AG10803 (cell line): ENCODE measurements at regions not wholly inside any gene's neighbourhood (a gene's known extent, or its start where the extent isn't known, plus 50 kb on each side); places are given as distances from the start of the nearest gene placed in this dataset.

Source experiments
- DNase-seq: peaks from one replicate; pipeline ENCODE4 v3.0.0; 2010; ENCODE audit warnings: low read depth
- H3K4me3 ChIP-seq: 2 replicates; pipeline ENCODE4 v1.5.1; 2011; ENCODE audit warnings: mild to moderate bottlenecking, low read length, control low read depth
- CTCF ChIP-seq: conservative IDR thresholded peaks from 2 replicates; pipeline ENCODE4 v1.5.1; 2011; ENCODE audit warnings: mild to moderate bottlenecking, low read length, control low read depth, inconsistent platforms

- no peak overlapping the region for H3K4me3 ChIP-seq
- no peak for DNase-seq
Observed at GRCh38 chr1:168897249-168897648, 168.2 kb upstream of the DPT start.

GRCh38 chr1:168903237-168903830 is 174.3 kb upstream of the DPT start:
- no peak overlapping the region for H3K4me3 ChIP-seq
- no peak for TF ChIP-seq CTCF
- no peak for DNase-seq

More at GRCh38 chr1:168897249-168897648, 168.2 kb upstream of the DPT start:
- no peak for TF ChIP-seq CTCF

GRCh38 chr1:168905633-168906032 is 176.6 kb upstream of the DPT start:
- no peak for TF ChIP-seq CTCF
- no peak overlapping the region for H3K4me3 ChIP-seq
- DNase-seq: no peak

GRCh38 chr1:168906367-168906766 is 177.4 kb upstream of the DPT start:
- no peak for DNase-seq

GRCh38 chr1:168907053-168907452 is 178.0 kb upstream of the DPT start:
- H3K4me3 ChIP-seq: no peak overlapping the region
- no peak for TF ChIP-seq CTCF
- DNase-seq: no peak

More at GRCh38 chr1:168906367-168906766, 177.4 kb upstream of the DPT start:
- no peak overlapping the region for H3K4me3 ChIP-seq
- no peak for TF ChIP-seq CTCF

GRCh38 chr1:168907786-168908348 is 178.9 kb upstream of the DPT start:
- DNase-seq: no peak
- no peak overlapping the region for H3K4me3 ChIP-seq

More at GRCh38 chr1:168907786-168908348, 178.9 kb upstream of the DPT start:
- TF ChIP-seq CTCF: no peak
